Fibroblast of mammary gland (primary cell): ENCODE measurements at regions not wholly inside any gene's neighbourhood (a gene's known extent, or its start where the extent isn't known, plus 50 kb on each side); places are given as distances from the start of the nearest gene placed in this dataset.

Experiments used
- DNase-seq: peaks from one replicate; pipeline ENCODE4 v3.0.0-alpha.2; 2010; ENCODE audit warnings: low read depth
- H3K4me3 ChIP-seq: 2 replicates; pipeline ENCODE4 v1.5.1; 2011; ENCODE audit warnings: low read depth, mild to moderate bottlenecking, low read length, moderate library complexity; ENCODE audit not compliant: control insufficient read depth
- CTCF ChIP-seq: conservative IDR thresholded peaks from 2 replicates; pipeline ENCODE4 v1.5.1; 2011; ENCODE audit warnings: low read depth, low read length, inconsistent platforms; ENCODE audit not compliant: control insufficient read depth, insufficient read depth

GRCh38 chr12:87368259-87368658, 660.9 kb downstream of the C12orf50 start:
- no peak for DNase-seq
- H3K4me3 ChIP-seq = no peak overlapping the region
- TF ChIP-seq CTCF = no peak

- TF ChIP-seq CTCF = no peak
- H3K4me3 ChIP-seq = no peak overlapping the region
- DNase-seq = no peak
Observed at GRCh38 chr12:87365423-87365822, 663.8 kb downstream of the C12orf50 start.

GRCh38 chr12:87363497-87364084, 665.6 kb downstream of the C12orf50 start:
- no peak for TF ChIP-seq CTCF

GRCh38 chr12:87349681-87350080, 679.5 kb downstream of the C12orf50 start:
- DNase-seq = no peak
- H3K4me3 ChIP-seq = no peak overlapping the region
- TF ChIP-seq CTCF = no peak

More at GRCh38 chr12:87363497-87364084, 665.6 kb downstream of the C12orf50 start:
- DNase-seq = no peak
- no peak overlapping the region for H3K4me3 ChIP-seq

GRCh38 chr12:87348071-87348470, 681.1 kb downstream of the C12orf50 start:
- no peak for TF ChIP-seq CTCF
- no peak for DNase-seq
- no peak overlapping the region for H3K4me3 ChIP-seq

GRCh38 chr12:87344699-87345098, 684.5 kb downstream of the C12orf50 start:
- DNase-seq = no peak
- TF ChIP-seq CTCF = peak; percentile 11
- no peak overlapping the region for H3K4me3 ChIP-seq

- DNase-seq = no peak
- H3K4me3 ChIP-seq = no peak overlapping the region
- no peak for TF ChIP-seq CTCF
Observed at GRCh38 chr12:87338681-87339080, 690.5 kb downstream of the C12orf50 start.
